Astrocyte of the cerebellum (primary cell): ENCODE measurements at regions not wholly inside any gene's neighbourhood (a gene's known extent, or its start where the extent isn't known, plus 50 kb on each side); places are given as distances from the start of the nearest gene placed in this dataset.

Experiments
- DNase-seq: peaks from one replicate; pipeline ENCODE4 v3.0.0-alpha.2; 2011; ENCODE audit warnings: low read depth
- H3K4me3 ChIP-seq: 2 replicates; pipeline ENCODE4 v1.5.1; 2011; ENCODE audit warnings: mild to moderate bottlenecking, low read depth, low read length, moderate library complexity
- in situ Hi-C: cut with HindIII; loops from 2 replicates; pipeline ENCODE4 v1.10.0; 2017; ENCODE audit warnings: low sequenced_read_pairs
- TF ChIP-seq, protein P1 (sequence below): IDR thresholded peaks from 2 replicates; pipeline ENCODE4 v1.5.1; 2012; ENCODE audit warnings: low read length, low read depth, moderate library complexity, mild to moderate bottlenecking; ENCODE audit errors: missing control alignments

DNA sequence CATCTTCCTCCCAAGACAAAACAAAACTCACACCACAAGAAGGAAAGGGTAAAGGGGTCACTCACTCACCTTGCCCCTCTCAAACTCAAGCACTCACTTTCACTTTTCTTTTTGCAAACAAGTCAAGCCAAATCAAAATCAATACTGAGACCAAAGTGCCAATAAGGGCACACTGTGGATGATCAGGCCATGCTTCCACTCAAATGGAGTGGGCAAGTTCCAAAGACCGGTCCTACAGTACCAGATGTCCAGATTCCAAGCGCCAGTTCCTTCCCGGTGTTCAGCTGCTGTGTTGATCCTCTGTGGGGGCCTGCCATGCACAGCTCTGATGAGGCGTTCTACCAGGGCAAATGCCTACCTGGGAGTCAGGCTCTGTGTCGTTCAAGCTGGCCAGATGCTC, 162.6 kb upstream of the GRIK2 start:
- in situ Hi-C loops, result no loop called here
- DNase-seq, result no peak
- TF ChIP-seq, protein P1, sequence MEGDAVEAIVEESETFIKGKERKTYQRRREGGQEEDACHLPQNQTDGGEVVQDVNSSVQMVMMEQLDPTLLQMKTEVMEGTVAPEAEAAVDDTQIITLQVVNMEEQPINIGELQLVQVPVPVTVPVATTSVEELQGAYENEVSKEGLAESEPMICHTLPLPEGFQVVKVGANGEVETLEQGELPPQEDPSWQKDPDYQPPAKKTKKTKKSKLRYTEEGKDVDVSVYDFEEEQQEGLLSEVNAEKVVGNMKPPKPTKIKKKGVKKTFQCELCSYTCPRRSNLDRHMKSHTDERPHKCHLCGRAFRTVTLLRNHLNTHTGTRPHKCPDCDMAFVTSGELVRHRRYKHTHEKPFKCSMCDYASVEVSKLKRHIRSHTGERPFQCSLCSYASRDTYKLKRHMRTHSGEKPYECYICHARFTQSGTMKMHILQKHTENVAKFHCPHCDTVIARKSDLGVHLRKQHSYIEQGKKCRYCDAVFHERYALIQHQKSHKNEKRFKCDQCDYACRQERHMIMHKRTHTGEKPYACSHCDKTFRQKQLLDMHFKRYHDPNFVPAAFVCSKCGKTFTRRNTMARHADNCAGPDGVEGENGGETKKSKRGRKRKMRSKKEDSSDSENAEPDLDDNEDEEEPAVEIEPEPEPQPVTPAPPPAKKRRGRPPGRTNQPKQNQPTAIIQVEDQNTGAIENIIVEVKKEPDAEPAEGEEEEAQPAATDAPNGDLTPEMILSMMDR, result no peak
- no peak overlapping the region for H3K4me3 ChIP-seq

DNA sequence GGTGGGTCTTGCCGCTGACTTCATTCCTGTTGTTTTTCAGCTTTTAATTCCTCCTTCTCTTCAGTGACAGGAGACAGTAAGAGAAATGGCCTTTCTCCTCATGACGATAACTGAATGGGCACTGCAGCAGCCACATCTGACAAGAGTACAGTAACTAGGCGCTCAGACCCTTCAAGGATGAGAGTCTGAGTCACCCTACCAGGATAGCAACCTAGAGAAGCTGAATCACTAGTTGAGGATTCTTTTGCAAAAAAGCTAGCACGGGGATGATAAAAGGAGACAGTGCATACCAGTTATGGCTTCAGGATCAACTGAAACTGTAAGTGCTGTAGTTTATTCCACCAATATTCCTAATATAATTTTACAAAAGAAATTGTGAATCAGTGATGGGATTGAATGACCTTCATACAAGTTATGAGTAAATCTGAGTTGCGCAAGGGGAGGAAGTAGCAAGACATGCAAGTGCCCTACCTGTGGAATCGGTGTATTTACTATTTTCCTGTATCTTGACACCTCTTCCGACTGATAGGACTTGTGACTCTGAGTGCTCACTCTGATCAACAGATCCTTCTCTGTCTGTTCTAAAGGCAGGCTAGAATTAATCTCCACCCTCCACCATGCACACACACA, 161.8 kb upstream of the GRIK2 start:
- TF ChIP-seq, protein P1, result no peak
- H3K4me3 ChIP-seq, result no peak overlapping the region
- in situ Hi-C loops, result no loop called here
- no peak for DNase-seq

DNA sequence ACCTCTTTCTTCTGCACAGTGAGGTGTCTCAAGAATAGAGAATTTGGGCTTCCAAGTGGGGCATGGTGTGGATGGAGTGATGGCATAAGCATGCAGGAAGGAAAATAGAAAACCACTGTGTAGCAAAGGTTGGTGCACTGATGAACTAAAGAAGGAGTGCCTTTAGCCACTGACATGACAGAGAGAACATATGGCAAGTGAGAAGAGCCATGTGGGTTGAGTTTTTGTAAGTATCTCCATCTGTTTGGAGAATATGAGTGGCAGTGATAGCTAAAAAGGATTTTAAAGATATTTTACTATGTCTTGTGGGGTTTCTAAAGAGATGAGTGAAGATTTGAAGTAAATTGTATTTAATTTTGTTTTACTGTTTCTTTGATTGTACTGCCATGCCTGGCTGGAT, 160.5 kb upstream of the GRIK2 start:
- in situ Hi-C loops, result no loop called here
- no peak for DNase-seq
- TF ChIP-seq, protein P1, result no peak

DNA sequence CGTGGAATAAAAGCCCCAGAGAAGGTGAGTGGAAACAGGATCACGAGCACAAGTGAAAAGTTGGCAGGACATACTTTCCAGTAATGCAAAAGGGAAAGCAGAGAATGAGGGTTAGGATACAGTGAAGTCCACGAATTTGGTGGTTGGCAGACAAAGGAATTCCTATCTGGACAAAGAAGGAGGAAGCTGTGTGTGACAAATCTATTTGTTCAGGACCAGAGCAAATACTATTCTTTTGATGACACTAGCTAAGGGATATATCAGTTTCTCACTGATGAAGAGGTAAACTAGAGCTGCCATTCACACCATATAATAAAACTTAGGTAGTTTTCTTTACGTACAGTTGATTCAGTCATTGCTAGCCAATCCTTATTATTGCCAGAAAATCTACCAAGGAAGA, 156.8 kb upstream of the GRIK2 start:
- in situ Hi-C loops, result no loop called here
- no peak overlapping the region for H3K4me3 ChIP-seq
- no peak for DNase-seq
- TF ChIP-seq, protein P1, result no peak

More for the DNA sequence above, 160.5 kb upstream of the GRIK2 start:
- no peak overlapping the region for H3K4me3 ChIP-seq

DNA sequence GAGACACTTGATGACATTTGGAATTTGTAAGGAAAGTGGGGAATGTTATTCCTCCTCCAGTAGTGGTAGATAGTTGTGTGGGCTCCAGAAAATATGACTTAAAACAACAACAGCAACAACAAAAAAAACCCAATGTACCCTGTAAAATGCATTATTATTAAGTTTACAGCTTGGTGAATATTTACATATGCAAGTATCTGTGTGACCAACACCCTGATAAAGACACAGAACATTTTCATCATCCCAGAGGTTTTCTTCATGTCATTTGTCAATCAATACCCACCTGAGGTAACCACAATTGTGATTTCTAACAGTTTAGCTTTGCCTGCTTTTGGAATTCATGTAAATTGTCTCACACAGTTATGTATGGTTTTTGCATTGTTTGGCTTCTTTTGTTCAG, 152.1 kb upstream of the GRIK2 start:
- no peak overlapping the region for H3K4me3 ChIP-seq
- TF ChIP-seq, protein P1, result no peak
- no peak for DNase-seq
- in situ Hi-C loops, result no loop called here

DNA sequence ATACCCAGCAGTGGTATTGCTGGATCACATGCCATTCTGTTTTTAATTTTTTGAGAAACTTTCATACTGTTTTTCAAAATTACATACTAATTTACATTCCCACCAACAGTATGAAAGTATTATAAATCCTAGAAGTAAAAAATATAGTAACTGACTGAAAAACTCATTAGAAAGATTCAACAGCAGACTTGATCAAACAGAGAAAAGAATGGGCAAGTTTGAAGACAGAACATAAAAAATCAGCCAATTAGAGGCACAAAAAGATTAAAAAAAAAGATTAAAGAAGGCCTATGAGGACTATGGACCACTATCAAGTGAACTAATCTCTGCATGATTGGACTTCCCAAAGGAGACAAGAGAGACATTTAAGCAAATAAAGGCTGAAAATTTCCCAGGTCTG, 144.0 kb upstream of the GRIK2 start:
- in situ Hi-C loops, result no loop called here
- TF ChIP-seq, protein P1, result no peak
- no peak overlapping the region for H3K4me3 ChIP-seq
- no peak for DNase-seq
